OCI-LY1 (cell line): ENCODE measurements at regions not wholly inside any gene's neighbourhood (a gene's known extent, or its start where the extent isn't known, plus 50 kb on each side); places are given as distances from the start of the nearest gene placed in this dataset.

Experiments used
- H2AFZ ChIP-seq: fragments of 200-600 bp; sonication (generic), shearing (Covaris generic); 2 replicates; pipeline ENCODE4 v1.6.0; 2014; ENCODE audit warnings: antibody characterized with exemption, mild to moderate bottlenecking, low read length
- H3F3A ChIP-seq: fragments of 200-600 bp; sonication (generic), shearing (Covaris generic); 2 replicates; pipeline ENCODE4 v1.6.0; 2014; ENCODE audit warnings: mild to moderate bottlenecking, antibody characterized with exemption, low read length, moderate library complexity; ENCODE audit not compliant: insufficient read depth
- H3K27ac ChIP-seq: fragments of 200-600 bp; sonication (generic); 2 replicates; pipeline ENCODE4 v1.5.1; 2014; ENCODE audit warnings: low read length, mixed run types, mild to moderate bottlenecking, low read depth; ENCODE audit not compliant: poor library complexity, severe bottlenecking
- H3K27me3 ChIP-seq: fragments of 200-600 bp; sonication (generic); 2 replicates; pipeline ENCODE4 v1.6.0; 2014; ENCODE audit warnings: antibody characterized with exemption, mild to moderate bottlenecking, low read length, moderate library complexity; ENCODE audit not compliant: insufficient read depth
- H3K36me3 ChIP-seq: fragments of 200-600 bp; sonication (generic); 2 replicates; pipeline ENCODE4 v1.6.1; 2014; ENCODE audit warnings: mild to moderate bottlenecking, antibody characterized with exemption, low read length, moderate library complexity, mixed read lengths; ENCODE audit not compliant: insufficient read depth
- H3K4me1 ChIP-seq: fragments of 200-600 bp; sonication (generic); 2 replicates; pipeline ENCODE4 v1.5.1; 2014; ENCODE audit warnings: mild to moderate bottlenecking, low read length, moderate library complexity; ENCODE audit not compliant: insufficient read depth, severe bottlenecking
- H3K4me2 ChIP-seq: fragments of 200-600 bp; sonication (generic), shearing (Covaris generic); 2 replicates; pipeline ENCODE4 v1.6.1; 2014; ENCODE audit warnings: low read length
- H3K4me3 ChIP-seq: fragments of 200-600 bp; sonication (generic); 2 replicates; pipeline ENCODE4 v1.5.1; 2014; ENCODE audit warnings: low read length, low read depth, mild to moderate bottlenecking, mixed read lengths; ENCODE audit not compliant: poor library complexity, severe bottlenecking
- H3K79me2 ChIP-seq: fragments of 200-600 bp; shearing (Covaris generic); 2 replicates; pipeline ENCODE4 v1.6.1; 2016; ENCODE audit warnings: mixed run types, low read length, mixed read lengths; ENCODE audit not compliant: insufficient read depth
- H3K9ac ChIP-seq: fragments of 200-600 bp; sonication (generic), shearing (Covaris generic); 2 replicates; pipeline ENCODE4 v1.6.1; 2014; ENCODE audit warnings: mild to moderate bottlenecking, low read length, mixed read lengths
- H3K9me2 ChIP-seq: fragments of 200-600 bp; sonication (generic), shearing (Covaris generic); 2 replicates; pipeline ENCODE4 v1.6.1; 2014; ENCODE audit warnings: low read depth, mild to moderate bottlenecking, low read length, mixed read lengths
- H3K9me3 ChIP-seq: fragments of 200-600 bp; shearing (Covaris generic); 2 replicates; pipeline ENCODE4 v1.6.1; 2014; ENCODE audit warnings: low read length, mixed read lengths
- H4K20me1 ChIP-seq: fragments of 200-600 bp; sonication (generic), shearing (Covaris generic); 2 replicates; pipeline ENCODE4 v1.6.0; 2016; ENCODE audit warnings: mild to moderate bottlenecking, low read length; ENCODE audit not compliant: insufficient read depth
- CTCF ChIP-seq: fragments of 200-600 bp; sonication (generic), shearing (Covaris generic); IDR thresholded peaks from 2 replicates; pipeline ENCODE4 v1.5.1; 2017; ENCODE audit warnings: mild to moderate bottlenecking, antibody characterized with exemption, low read length, moderate library complexity, mixed read lengths
- EZH2 ChIP-seq: fragments of 200-600 bp; sonication (generic), shearing (Covaris generic); IDR thresholded peaks from 2 replicates; pipeline ENCODE4 v1.8.0; 2017; ENCODE audit warnings: borderline replicate concordance, mixed run types, mild to moderate bottlenecking, antibody characterized with exemption, low read length, moderate library complexity, mixed read lengths

GRCh38 chr13:63120883-63121282, 1705.2 kb upstream of the PCDH20 start:
- Histone ChIP-seq H3K4me3 (no peak overlapping the region), H2AFZ (no peak overlapping the region), H3K36me3 (no peaks in the 10 kb centered on the region), H3K4me1 (no peaks in the 10 kb centered on the region), H3K9me2 (no peaks in the 10 kb centered on the region), H4K20me1 (no peaks in the 10 kb centered on the region), H3K27ac (no peak overlapping the region), H3K4me2 (no peak overlapping the region), H3K9ac (no peak overlapping the region), H3K9me3 (no peaks in the 10 kb centered on the region), H3K79me2 (no peaks in the 10 kb centered on the region), H3K27me3 (no peaks in the 10 kb centered on the region), H3F3A (no peaks in the 10 kb centered on the region)
- no peak for TF ChIP-seq CTCF
- TF ChIP-seq EZH2: no peak

- H4K20me1 ChIP-seq: no peaks in the 10 kb centered on the region
Measured at GRCh38 chr13:63117710-63118109, 1702.1 kb upstream of the PCDH20 start.

GRCh38 chr13:63112799-63113395, 1697.2 kb upstream of the PCDH20 start:
- Histone ChIP-seq H3K27ac (no peak overlapping the region), H3K27me3 (no peaks in the 10 kb centered on the region), H3K9me3 (no peaks in the 10 kb centered on the region), H3K9me2 (no peaks in the 10 kb centered on the region), H3K4me3 (no peak overlapping the region), H3K4me1 (no peaks in the 10 kb centered on the region), H3F3A (no peaks in the 10 kb centered on the region), H3K36me3 (no peaks in the 10 kb centered on the region), H2AFZ (no peak overlapping the region), H3K79me2 (no peaks in the 10 kb centered on the region), H4K20me1 (no peaks in the 10 kb centered on the region), H3K9ac (no peak overlapping the region), H3K4me2 (no peak overlapping the region)
- TF ChIP-seq CTCF (no peak), EZH2 (no peak)

More at GRCh38 chr13:63117710-63118109, 1702.1 kb upstream of the PCDH20 start:
- H3K4me2 ChIP-seq: no peak overlapping the region
- no peaks in the 10 kb centered on the region for H3K4me1 ChIP-seq
- no peaks in the 10 kb centered on the region for H3K36me3 ChIP-seq
- TF ChIP-seq EZH2: no peak
- no peak for TF ChIP-seq CTCF
- no peaks in the 10 kb centered on the region for H3F3A ChIP-seq
- no peak overlapping the region for H3K9ac ChIP-seq
- no peaks in the 10 kb centered on the region for H3K79me2 ChIP-seq
- no peaks in the 10 kb centered on the region for H3K9me3 ChIP-seq
- H3K9me2 ChIP-seq: no peaks in the 10 kb centered on the region
- no peak overlapping the region for H3K4me3 ChIP-seq
- no peak overlapping the region for H2AFZ ChIP-seq
- no peaks in the 10 kb centered on the region for H3K27me3 ChIP-seq
- no peak overlapping the region for H3K27ac ChIP-seq
